HepG2 (cell line): ENCODE measurements at regions not wholly inside any gene's neighbourhood (a gene's known extent, or its start where the extent isn't known, plus 50 kb on each side); places are given as distances from the start of the nearest gene placed in this dataset.

ENCODE experiments used
- KDM5B ChIP-seq: sonication (generic); formaldehyde crosslinking; IDR thresholded peaks from 2 replicates; pipeline ENCODE4 v1.4.0; 2020; ENCODE audit warnings: missing genetic modification reagents, mild to moderate bottlenecking, borderline replicate concordance
- KLF12 ChIP-seq: sonication (generic); formaldehyde crosslinking; IDR thresholded peaks from 2 replicates; pipeline ENCODE4 v1.4.0; 2020; ENCODE audit warnings: missing genetic modification reagents, borderline replicate concordance
- MYPOP ChIP-seq: sonication (generic); formaldehyde crosslinking; IDR thresholded peaks from 2 replicates; pipeline ENCODE4 v1.8.1; 2023; ENCODE audit warnings: mild to moderate bottlenecking, moderate library complexity, missing genetic modification reagents
- NFE2 ChIP-seq: sonication (generic); formaldehyde crosslinking; IDR thresholded peaks from 2 replicates; pipeline ENCODE4 v1.4.0; 2020; ENCODE audit warnings: missing genetic modification reagents
- POGK ChIP-seq: sonication (generic); formaldehyde crosslinking; conservative IDR thresholded peaks from 2 replicates; pipeline ENCODE4 v1.8.0; 2022; ENCODE audit warnings: mild to moderate bottlenecking, moderate library complexity, missing genetic modification reagents
- SMAD9 ChIP-seq: sonication (generic); formaldehyde crosslinking; IDR thresholded peaks from 2 replicates; pipeline ENCODE4 v1.5.1; 2020; ENCODE audit warnings: mild to moderate bottlenecking, missing genetic modification reagents
- ZMYM4 ChIP-seq: sonication (generic); formaldehyde crosslinking; IDR thresholded peaks from 2 replicates; pipeline ENCODE4 v1.8.1; 2023; ENCODE audit warnings: mild to moderate bottlenecking, missing genetic modification reagents
- ZNF318 ChIP-seq: sonication (generic); formaldehyde crosslinking; IDR thresholded peaks from 2 replicates; pipeline ENCODE4 v1.4.0; 2020; ENCODE audit warnings: mild to moderate bottlenecking, missing genetic modification reagents
- ZNF503 ChIP-seq: sonication (generic); formaldehyde crosslinking; IDR thresholded peaks from 2 replicates; pipeline ENCODE4 v1.4.0; 2020; ENCODE audit warnings: missing genetic modification reagents
- ZNF546 ChIP-seq: sonication (generic); formaldehyde crosslinking; conservative IDR thresholded peaks from 2 replicates; pipeline ENCODE4 v1.8.1; 2023; ENCODE audit warnings: mild to moderate bottlenecking, missing genetic modification reagents
- ZNF615 ChIP-seq: sonication (generic); formaldehyde crosslinking; IDR thresholded peaks from 2 replicates; pipeline ENCODE4 v1.5.0; 2020; ENCODE audit warnings: mild to moderate bottlenecking, missing genetic modification reagents, borderline replicate concordance
- ZNF670 ChIP-seq: sonication (generic); formaldehyde crosslinking; IDR thresholded peaks from 2 replicates; pipeline ENCODE4 v1.8.0; 2022; ENCODE audit warnings: mild to moderate bottlenecking, missing genetic modification reagents, borderline replicate concordance

- TF ChIP-seq ZNF318 (CRISPR knock-in tag), result no peak
- no peak for TF ChIP-seq POGK
- TF ChIP-seq MYPOP (CRISPR knock-in tag), result no peak
- TF ChIP-seq ZNF670 (CRISPR knock-in tag), result no peak
- no peak for TF ChIP-seq ZNF615 (CRISPR knock-in tag)
- no peak for TF ChIP-seq NFE2 (CRISPR knock-in tag)
- TF ChIP-seq SMAD9 (CRISPR knock-in tag), result no peak
- TF ChIP-seq ZNF546, result no peak
- no peak for TF ChIP-seq ZMYM4
- no peak for TF ChIP-seq ZNF503
- TF ChIP-seq KLF12 (CRISPR knock-in tag), result no peak
- TF ChIP-seq KDM5B, result no peak
Measured at GRCh38 chr7:67690700-67691099, 694.1 kb downstream of the TYW1 start (continued).
